K562 (cell line): ENCODE measurements at regions not wholly inside any gene's neighbourhood (a gene's known extent, or its start where the extent isn't known, plus 50 kb on each side); places are given as distances from the start of the nearest gene placed in this dataset.

ENCODE experiments used
- BHLHE40 ChIP-seq: IDR thresholded peaks from 2 replicates; pipeline ENCODE4 v1.6.1; 2011; ENCODE audit warnings: low read length, improper control_type of control experiment
- FOXP1 ChIP-seq: sonication (generic); formaldehyde crosslinking; IDR thresholded peaks from 2 replicates; pipeline ENCODE4 v1.8.0; 2022; ENCODE audit warnings: mild to moderate bottlenecking, missing genetic modification reagents
- MAFG ChIP-seq: fragments of 450-650 bp; conservative IDR thresholded peaks from 2 replicates; pipeline ENCODE4 v1.6.1; 2016; ENCODE audit warnings: missing genetic modification characterization, missing compliant biosample characterization
- NR2C2 ChIP-seq, 2 experiments: fragments of 200-800 bp in 1 of 2; sonication (Bioruptor generic) in 1 of 2; sonication (generic) in 1 of 2; formaldehyde crosslinking in 1 of 2; IDR thresholded peaks; 2 replicates each; pipeline versions ENCODE4 v1.6.1 to v1.8.0; 2016 to 2022; ENCODE audit warnings: mild to moderate bottlenecking in 1 of 2, missing compliant biosample characterization in 1 of 2, missing genetic modification characterization in 1 of 2, missing genetic modification reagents in 1 of 2
- PHB ChIP-seq: fragments of 250-450 bp; sonication (Bioruptor Pico); IDR thresholded peaks from 2 replicates; pipeline ENCODE4 v1.5.0; 2021
- POU5F1 ChIP-seq: fragments of 150-350 bp; IDR thresholded peaks from 2 replicates; pipeline ENCODE4 v1.6.1; 2014; ENCODE audit warnings: borderline replicate concordance, low read length, low read depth, mild to moderate bottlenecking; ENCODE audit not compliant: partially characterized antibody
- SOX6 ChIP-seq: fragments of 450-650 bp; IDR thresholded peaks from 2 replicates; pipeline ENCODE4 v1.6.1; 2014; ENCODE audit warnings: mild to moderate bottlenecking
- STAT6 ChIP-seq: sonication (generic); formaldehyde crosslinking; IDR thresholded peaks from 2 replicates; pipeline ENCODE4 v1.8.1; 2023; ENCODE audit warnings: mild to moderate bottlenecking, missing genetic modification reagents
- TAF7 ChIP-seq: fragments of 450-650 bp; IDR thresholded peaks from 2 replicates; pipeline ENCODE4 v1.6.1; 2016; ENCODE audit warnings: missing genetic modification characterization, missing compliant biosample characterization
- TEAD2 ChIP-seq: fragments of 450-650 bp; IDR thresholded peaks from 2 replicates; pipeline ENCODE4 v1.6.1; 2016; ENCODE audit warnings: missing genetic modification characterization, control low read depth, missing compliant biosample characterization
- ZFP30 ChIP-seq: fragments of 250-450 bp; sonication (Bioruptor Pico); IDR thresholded peaks from 2 replicates; pipeline ENCODE4 v1.8.0; 2022; ENCODE audit warnings: moderate library complexity, mild to moderate bottlenecking, inconsistent platforms, borderline replicate concordance
- ZNF134 ChIP-seq: fragments of 250-450 bp; sonication (Bioruptor Pico); conservative IDR thresholded peaks from 2 replicates; pipeline ENCODE4 v1.4.0; 2020
- ZNF140 ChIP-seq: fragments of 250-450 bp; sonication (Bioruptor Pico); IDR thresholded peaks from 2 replicates; pipeline ENCODE4 v1.8.0; 2021; ENCODE audit warnings: moderate library complexity, mild to moderate bottlenecking, inconsistent platforms
- ZNF445 ChIP-seq: fragments of 250-450 bp; sonication (Bioruptor Pico); IDR thresholded peaks from 2 replicates; pipeline ENCODE4 v1.4.0; 2020; ENCODE audit warnings: low read depth, mild to moderate bottlenecking, moderate library complexity
- ZNF717 ChIP-seq: fragments of 250-450 bp; sonication (Bioruptor Pico); IDR thresholded peaks from 2 replicates; pipeline ENCODE4 v1.5.0; 2021
- TF ChIP-seq, protein P1 (sequence below): fragments of 450-650 bp; formaldehyde crosslinking; IDR thresholded peaks from 2 replicates; pipeline ENCODE4 v1.4.0; 2022; ENCODE audit warnings: missing genetic modification characterization
- TF ChIP-seq, protein P2 (sequence below): fragments of 250-450 bp; sonication (Bioruptor Pico); IDR thresholded peaks from 2 replicates; pipeline ENCODE4 v1.5.0; 2021
- TF ChIP-seq, protein P3 (sequence below): fragments of 450-650 bp; conservative IDR thresholded peaks from 2 replicates; pipeline ENCODE4 v1.6.1; 2016; ENCODE audit warnings: missing genetic modification characterization, low read depth, mild to moderate bottlenecking, missing compliant biosample characterization, moderate library complexity

DNA sequence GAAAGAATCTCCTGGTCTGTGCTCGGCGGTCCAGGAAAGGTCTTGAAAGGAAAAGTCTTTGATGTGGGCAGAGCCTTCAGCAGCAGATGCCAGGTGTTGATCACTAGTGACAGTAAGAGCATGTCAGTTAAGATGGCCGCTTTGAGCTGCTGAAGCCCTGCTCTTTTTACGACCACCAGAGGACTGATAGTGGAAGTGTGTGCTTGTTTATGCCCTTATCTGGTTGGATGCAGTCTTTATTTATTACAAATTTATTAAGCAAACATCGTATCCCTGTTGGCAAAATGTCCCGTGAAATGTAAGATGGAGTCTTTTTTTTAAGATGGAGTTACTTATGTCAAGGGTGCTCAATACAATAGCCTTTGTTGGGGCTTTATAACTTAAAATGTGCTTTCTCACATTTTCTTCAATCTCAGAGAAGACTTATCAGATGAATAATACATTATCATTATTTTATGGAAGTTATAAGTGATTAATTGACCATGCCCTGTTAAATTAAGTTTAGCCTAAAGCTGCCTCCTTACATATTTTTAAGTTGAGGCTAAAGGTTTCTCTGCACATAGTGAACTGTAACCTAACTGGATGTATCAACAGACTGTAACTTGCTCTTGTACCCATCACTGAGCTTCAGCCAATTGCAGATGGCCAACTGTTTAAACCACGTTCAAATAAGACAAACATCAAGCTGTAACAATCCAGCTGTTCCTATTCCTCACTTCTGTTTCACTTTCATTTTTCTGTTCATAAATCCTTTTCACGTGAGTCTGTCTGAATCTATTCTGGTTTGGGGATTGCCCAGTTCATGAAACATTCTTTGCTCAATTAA lies 97.4 kb upstream of the PIK3CG start (continued):
- TF ChIP-seq FOXP1 (no peak), ZNF140 (CRISPR knock-in tag) (peak; percentile 88), NR2C2 (CRISPR knock-in tag; IDR thresholded peaks at IDR 0.05) (no peak), NR2C2 (tag; IDR thresholded peaks at IDR 0.05) (peak; percentile 78; the same call in 1 of the 2 replicates), ZFP30 (CRISPR knock-in tag) (no peak), SOX6 (no peak), POU5F1 (no peak), MAFG (tag) (peak; percentile 57), ZNF445 (CRISPR knock-in tag) (0 out of 2 replicates have a peak, but pooled peaks have one; percentile 64), ZNF134 (peak; percentile 67), PHB (CRISPR knock-in tag) (no peak), TAF7 (tag) (peak; percentile 96), TEAD2 (tag) (peak; percentile 97), BHLHE40 (peak; percentile 68), ZNF717 (peak; percentile 54; the same call in 1 of the 2 replicates), STAT6 (CRISPR knock-in tag) (no peak)
- TF ChIP-seq, protein P1, sequence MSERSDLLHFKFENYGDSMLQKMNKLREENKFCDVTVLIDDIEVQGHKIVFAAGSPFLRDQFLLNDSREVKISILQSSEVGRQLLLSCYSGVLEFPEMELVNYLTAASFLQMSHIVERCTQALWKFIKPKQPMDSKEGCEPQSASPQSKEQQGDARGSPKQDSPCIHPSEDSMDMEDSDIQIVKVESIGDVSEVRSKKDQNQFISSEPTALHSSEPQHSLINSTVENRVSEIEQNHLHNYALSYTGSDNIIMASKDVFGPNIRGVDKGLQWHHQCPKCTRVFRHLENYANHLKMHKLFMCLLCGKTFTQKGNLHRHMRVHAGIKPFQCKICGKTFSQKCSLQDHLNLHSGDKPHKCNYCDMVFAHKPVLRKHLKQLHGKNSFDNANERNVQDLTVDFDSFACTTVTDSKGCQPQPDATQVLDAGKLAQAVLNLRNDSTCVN (CRISPR knock-in tag) = no peak
- TF ChIP-seq, protein P2, sequence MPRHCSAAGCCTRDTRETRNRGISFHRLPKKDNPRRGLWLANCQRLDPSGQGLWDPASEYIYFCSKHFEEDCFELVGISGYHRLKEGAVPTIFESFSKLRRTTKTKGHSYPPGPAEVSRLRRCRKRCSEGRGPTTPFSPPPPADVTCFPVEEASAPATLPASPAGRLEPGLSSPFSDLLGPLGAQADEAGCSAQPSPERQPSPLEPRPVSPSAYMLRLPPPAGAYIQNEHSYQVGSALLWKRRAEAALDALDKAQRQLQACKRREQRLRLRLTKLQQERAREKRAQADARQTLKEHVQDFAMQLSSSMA = peak; percentile 19; the same call in 1 of the 2 replicates
- TF ChIP-seq, protein P3, sequence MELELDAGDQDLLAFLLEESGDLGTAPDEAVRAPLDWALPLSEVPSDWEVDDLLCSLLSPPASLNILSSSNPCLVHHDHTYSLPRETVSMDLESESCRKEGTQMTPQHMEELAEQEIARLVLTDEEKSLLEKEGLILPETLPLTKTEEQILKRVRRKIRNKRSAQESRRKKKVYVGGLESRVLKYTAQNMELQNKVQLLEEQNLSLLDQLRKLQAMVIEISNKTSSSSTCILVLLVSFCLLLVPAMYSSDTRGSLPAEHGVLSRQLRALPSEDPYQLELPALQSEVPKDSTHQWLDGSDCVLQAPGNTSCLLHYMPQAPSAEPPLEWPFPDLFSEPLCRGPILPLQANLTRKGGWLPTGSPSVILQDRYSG = peak; percentile 99
